Hepatocyte (in vitro differentiated cells): ENCODE measurements at regions not wholly inside any gene's neighbourhood (a gene's known extent, or its start where the extent isn't known, plus 50 kb on each side); places are given as distances from the start of the nearest gene placed in this dataset.

ENCODE experiments used
- EZH2 ChIP-seq: fragments of 200-600 bp; sonication (generic); IDR thresholded peaks from 2 replicates; pipeline ENCODE4 v1.6.1; 2016; ENCODE audit warnings: antibody characterized with exemption, mild to moderate bottlenecking, borderline replicate concordance
- EZH2phosphoT487 ChIP-seq: fragments of 200-600 bp; sonication (generic); IDR thresholded peaks from one replicate; pipeline ENCODE4 v1.6.1; 2018; ENCODE audit warnings: antibody characterized with exemption, mild to moderate bottlenecking, low read depth, moderate library complexity; ENCODE audit not compliant: unreplicated experiment, severe bottlenecking
- TF ChIP-seq, protein P1 (sequence below): fragments of 200-600 bp; sonication (generic); IDR thresholded peaks from 2 replicates; pipeline ENCODE4 v1.5.1; 2016; ENCODE audit warnings: antibody characterized with exemption, mild to moderate bottlenecking; ENCODE audit not compliant: poor library complexity

DNA sequence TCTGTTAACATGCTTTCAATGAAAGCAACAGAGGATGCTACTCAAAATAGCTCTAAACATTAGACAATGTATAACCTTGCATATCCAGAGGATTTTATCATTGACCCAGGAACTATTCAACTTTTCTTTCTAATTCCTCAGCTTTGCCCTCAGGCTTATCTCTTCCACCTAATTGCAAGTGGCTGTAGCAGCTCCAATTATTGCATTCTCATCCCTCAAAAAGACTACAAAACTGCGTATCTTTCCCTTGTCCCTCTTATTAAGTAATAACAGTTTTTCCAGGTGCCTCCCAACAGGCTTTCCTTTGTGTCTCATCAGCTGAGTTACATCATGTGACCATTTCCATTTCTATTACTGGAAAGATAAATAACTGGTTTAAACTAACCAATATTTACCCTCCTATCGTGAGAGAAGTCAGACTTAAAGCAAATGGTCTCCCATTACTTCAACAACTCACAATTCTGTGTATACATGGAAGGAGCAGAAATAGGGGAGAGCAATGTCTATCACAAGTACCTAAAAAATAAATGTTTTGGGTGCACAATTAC is 78.0 kb upstream of the MBNL1 start:
- TF ChIP-seq, protein P1, sequence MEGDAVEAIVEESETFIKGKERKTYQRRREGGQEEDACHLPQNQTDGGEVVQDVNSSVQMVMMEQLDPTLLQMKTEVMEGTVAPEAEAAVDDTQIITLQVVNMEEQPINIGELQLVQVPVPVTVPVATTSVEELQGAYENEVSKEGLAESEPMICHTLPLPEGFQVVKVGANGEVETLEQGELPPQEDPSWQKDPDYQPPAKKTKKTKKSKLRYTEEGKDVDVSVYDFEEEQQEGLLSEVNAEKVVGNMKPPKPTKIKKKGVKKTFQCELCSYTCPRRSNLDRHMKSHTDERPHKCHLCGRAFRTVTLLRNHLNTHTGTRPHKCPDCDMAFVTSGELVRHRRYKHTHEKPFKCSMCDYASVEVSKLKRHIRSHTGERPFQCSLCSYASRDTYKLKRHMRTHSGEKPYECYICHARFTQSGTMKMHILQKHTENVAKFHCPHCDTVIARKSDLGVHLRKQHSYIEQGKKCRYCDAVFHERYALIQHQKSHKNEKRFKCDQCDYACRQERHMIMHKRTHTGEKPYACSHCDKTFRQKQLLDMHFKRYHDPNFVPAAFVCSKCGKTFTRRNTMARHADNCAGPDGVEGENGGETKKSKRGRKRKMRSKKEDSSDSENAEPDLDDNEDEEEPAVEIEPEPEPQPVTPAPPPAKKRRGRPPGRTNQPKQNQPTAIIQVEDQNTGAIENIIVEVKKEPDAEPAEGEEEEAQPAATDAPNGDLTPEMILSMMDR, result no peak
- TF ChIP-seq EZH2 (no peak), EZH2phosphoT487 (no peak)
